Mesodermal cell (in vitro differentiated cells): ENCODE measurements at regions not wholly inside any gene's neighbourhood (a gene's known extent, or its start where the extent isn't known, plus 50 kb on each side); places are given as distances from the start of the nearest gene placed in this dataset.

Experiments used
- H3K27ac ChIP-seq: 2 replicates; pipeline ENCODE4 v1.7.0; 2013; ENCODE audit warnings: mild to moderate bottlenecking, low read depth, low read length, moderate library complexity; ENCODE audit not compliant: severe bottlenecking
- H3K36me3 ChIP-seq: 2 replicates; pipeline ENCODE4 v1.7.1; 2013; ENCODE audit warnings: mild to moderate bottlenecking, low read length, moderate library complexity; ENCODE audit not compliant: control insufficient read depth, insufficient read depth
- H3K4me1 ChIP-seq: one replicate; pipeline ENCODE4 v1.7.1; 2013; ENCODE audit warnings: mild to moderate bottlenecking, low read length; ENCODE audit not compliant: insufficient read depth, control insufficient read depth, poor library complexity, severe bottlenecking
- H3K4me3 ChIP-seq: 2 replicates; pipeline ENCODE4 v1.7.0; 2013; ENCODE audit warnings: low read length, control low read depth, mild to moderate bottlenecking; ENCODE audit not compliant: insufficient read depth, poor library complexity, severe bottlenecking; ENCODE audit errors: extremely low read depth
- H3K9me3 ChIP-seq: 2 replicates; pipeline ENCODE4 v1.7.1; 2013; ENCODE audit warnings: mild to moderate bottlenecking, low read length, moderate library complexity; ENCODE audit not compliant: control insufficient read depth
- WGBS, 2 experiments: methylation state at CpG; one replicate each; pipeline ENCODE4 v1.1.5; 2013; ENCODE audit warnings: missing lambda C conversion rate in 2 of 2; ENCODE audit not compliant: insufficient coverage in 2 of 2; 5-methylcytosine and 5-hydroxymethylcytosine counted together

- H3K36me3 ChIP-seq, result peaks cover 12% of the 10 kb centered on the region
- H3K27ac ChIP-seq, result no peak overlapping the region
- no peaks in the 10 kb centered on the region for H3K9me3 ChIP-seq
- no peak overlapping the region for H3K4me3 ChIP-seq
- peaks cover 29% of the 10 kb centered on the region for H3K4me1 ChIP-seq
- WGBS, 2 experiments, result 93% methylated on average over 15 to 18 of the region's 19 CpGs
These were observed 79.2 kb upstream of the CIBAR2 start for GRCh38 chr16:85191341-85191965.

DNA sequence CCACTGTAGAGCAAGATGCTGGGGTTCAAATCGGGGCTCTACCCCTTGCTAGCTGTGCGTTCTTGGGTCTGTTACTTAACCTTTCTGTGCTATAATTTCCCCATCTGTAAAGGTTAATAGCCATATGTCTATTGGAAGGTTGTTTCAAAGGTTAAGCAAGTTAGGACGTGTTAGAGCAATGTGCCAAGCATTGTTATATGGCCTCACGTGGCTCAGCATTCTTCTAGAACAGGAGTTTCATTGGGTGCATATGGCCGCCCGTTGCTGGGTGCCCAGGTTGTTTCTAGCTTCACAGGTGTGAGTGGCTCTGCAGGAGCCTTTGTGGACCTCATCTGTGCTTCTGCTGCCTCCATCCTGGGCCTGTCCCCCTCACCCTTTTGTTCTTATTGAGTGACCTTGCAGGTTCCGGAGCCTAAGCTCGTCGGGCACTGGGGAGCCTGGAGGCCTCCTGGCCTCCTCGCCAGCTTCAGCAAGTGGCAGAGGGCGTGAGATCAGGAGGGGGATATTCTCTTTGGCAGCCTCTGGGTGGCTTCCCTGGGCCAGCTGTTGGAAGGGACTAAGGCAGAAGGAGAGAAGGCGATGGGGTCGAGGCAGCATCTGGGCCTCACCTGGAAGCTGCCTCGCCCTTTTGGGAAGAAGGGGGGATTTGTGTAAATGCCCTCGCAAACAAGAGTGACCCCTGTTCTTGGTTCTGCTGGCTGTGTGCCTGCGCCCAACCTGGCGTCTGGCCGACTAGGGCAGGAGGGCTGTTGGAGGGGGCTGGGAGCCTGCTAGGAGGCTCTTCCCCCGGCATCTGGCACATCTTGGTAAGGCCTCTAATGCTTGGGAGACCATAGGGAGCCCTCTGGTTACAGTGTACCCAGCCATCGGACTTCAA is 80.2 kb upstream of the CIBAR2 start:
- H3K27ac ChIP-seq, result no peak overlapping the region
- 88 to 94% methylated on average over 14 to 18 of the region's 20 CpGs for WGBS, 2 experiments
- H3K4me3 ChIP-seq, result no peak overlapping the region
- H3K4me1 ChIP-seq, result peaks cover 18% of the 10 kb centered on the region
- peaks cover 12% of the 10 kb centered on the region for H3K36me3 ChIP-seq
- no peaks in the 10 kb centered on the region for H3K9me3 ChIP-seq

GRCh38 chr16:85193115-85193493 is 80.8 kb upstream of the CIBAR2 start:
- Histone ChIP-seq H3K9me3 (no peaks in the 10 kb centered on the region), H3K4me3 (no peak overlapping the region), H3K36me3 (peaks cover 6% of the 10 kb centered on the region), H3K4me1 (peaks cover 20% of the 10 kb centered on the region), H3K27ac (no peak overlapping the region)
- WGBS, 2 experiments, result 90 to 100% methylated on average over 5 of the region's 6 CpGs

GRCh38 chr16:85193876-85194275 is 81.6 kb upstream of the CIBAR2 start:
- Histone ChIP-seq H3K4me1 (peaks cover 26% of the 10 kb centered on the region), H3K4me3 (no peak overlapping the region), H3K27ac (no peak overlapping the region), H3K9me3 (no peaks in the 10 kb centered on the region), H3K36me3 (peaks cover 3% of the 10 kb centered on the region)
- WGBS, 2 experiments, result 98 to 99% methylated on average over 17 of the region's 17 CpGs

DNA sequence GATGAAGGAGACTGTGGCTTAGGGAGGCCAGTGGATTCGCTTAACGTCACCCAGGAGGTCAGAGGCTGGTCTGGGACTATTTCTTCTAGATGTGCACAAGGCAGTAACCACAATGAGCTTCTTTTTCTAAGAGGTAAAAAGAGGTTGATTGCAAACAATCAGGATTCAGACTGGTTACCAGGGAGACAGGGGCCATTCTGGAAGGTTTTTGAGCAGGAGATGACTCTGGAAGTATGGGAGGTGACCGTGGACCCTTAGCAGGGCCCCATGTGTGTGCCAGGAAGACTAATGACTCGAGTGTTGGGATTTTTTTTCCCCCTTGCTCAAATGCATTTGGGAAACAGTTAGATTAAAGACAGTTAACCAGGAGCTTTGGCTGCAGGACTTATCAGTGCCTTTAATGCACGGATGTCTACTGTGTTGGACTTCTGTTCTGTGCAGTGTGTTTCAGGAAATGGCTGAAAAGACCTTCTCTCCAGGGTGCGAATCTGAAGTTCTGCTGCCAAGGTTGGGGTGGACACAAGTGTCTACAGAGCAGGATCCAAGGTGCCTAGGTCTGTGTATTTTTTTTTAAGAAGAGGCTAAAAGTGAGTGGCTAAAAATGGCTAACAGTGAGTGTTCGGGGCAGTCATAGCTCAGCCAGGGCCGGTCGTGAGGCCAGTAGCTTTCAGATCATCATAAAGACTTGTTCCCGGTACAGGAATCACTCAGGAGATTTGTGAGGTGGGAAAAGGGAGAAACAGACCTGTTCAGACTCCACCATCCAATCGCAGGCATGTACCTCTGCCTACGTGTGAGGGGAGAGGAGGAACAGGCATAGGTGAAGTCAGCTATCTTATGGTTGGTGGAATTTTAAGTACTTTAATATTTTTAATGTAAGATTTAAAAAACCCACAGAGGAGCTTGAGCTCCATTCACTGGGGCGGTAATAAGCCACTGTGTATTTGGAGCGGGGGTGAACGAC is 82.3 kb upstream of the CIBAR2 start:
- WGBS, 2 experiments, result 96 to 97% methylated on average over 12 of the region's 15 CpGs
- no peak overlapping the region for H3K4me3 ChIP-seq
- no peaks in the 10 kb centered on the region for H3K9me3 ChIP-seq
- H3K4me1 ChIP-seq, result peaks cover 30% of the 10 kb centered on the region
- no peak overlapping the region for H3K27ac ChIP-seq
- peaks cover 5% of the 10 kb centered on the region for H3K36me3 ChIP-seq

- H3K36me3 ChIP-seq, result peaks cover 2% of the 10 kb centered on the region
- H3K4me3 ChIP-seq, result no peak overlapping the region
- 87 to 92% methylated on average over 7 to 8 of the region's 8 CpGs for WGBS, 2 experiments
- H3K27ac ChIP-seq, result no peak overlapping the region
- peaks cover 36% of the 10 kb centered on the region for H3K4me1 ChIP-seq
- no peaks in the 10 kb centered on the region for H3K9me3 ChIP-seq
These were observed 83.0 kb upstream of the CIBAR2 start for GRCh38 chr16:85195271-85195647.

DNA sequence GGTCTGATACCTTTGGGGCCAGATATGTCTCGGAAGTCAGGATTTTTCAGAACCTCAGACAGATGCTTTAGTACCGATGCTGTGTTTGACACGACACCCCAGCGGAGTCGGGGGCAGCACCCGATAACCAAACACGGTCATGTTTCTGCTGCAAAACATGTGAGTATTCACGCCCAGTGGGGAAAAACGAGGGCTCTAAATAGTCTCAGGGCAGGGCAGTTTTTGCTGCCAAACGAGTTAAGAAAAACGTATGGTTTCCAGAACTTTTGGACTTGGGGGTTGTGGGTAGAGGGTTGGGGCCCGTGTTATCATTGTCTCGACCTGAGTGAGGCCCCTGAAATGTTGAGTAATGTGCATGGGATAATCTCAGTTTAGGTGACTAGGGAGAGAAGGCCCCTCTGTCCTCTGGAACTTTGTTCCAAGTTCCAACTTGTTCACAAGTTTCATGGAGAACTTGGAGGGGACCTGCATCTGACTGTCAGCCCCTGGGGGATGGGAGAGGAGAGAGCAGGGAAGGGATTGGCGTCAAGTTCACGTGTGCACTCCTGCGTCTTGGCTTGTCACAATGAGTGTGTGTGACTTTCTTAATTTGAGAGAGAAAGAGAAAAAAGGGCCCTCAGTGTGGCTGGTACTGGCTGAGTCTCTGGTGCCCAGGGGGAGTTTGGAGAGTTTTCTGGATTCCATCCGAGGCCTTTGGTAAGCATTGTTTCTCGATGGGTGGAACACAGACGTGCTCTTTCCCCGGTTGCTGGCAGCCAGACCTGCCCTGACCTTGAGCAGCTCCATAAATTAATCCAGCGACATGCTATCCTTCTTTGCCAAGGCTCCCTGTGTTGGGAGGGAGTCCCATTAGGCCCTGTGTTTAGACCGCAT is 83.9 kb upstream of the CIBAR2 start:
- Histone ChIP-seq H3K27ac (no peak overlapping the region), H3K9me3 (no peaks in the 10 kb centered on the region), H3K36me3 (peaks cover 2% of the 10 kb centered on the region), H3K4me1 (peaks cover 39% of the 10 kb centered on the region), H3K4me3 (no peak overlapping the region)
- 87 to 92% methylated on average over 21 to 22 of the region's 22 CpGs for WGBS, 2 experiments

GRCh38 chr16:85196976-85197375 is 84.7 kb upstream of the CIBAR2 start:
- H3K4me1 ChIP-seq, result peaks cover 46% of the 10 kb centered on the region
- peaks cover 2% of the 10 kb centered on the region for H3K36me3 ChIP-seq
- H3K27ac ChIP-seq, result no peak overlapping the region
- H3K9me3 ChIP-seq, result no peaks in the 10 kb centered on the region
- 89 to 95% methylated on average over 9 to 13 of the region's 13 CpGs for WGBS, 2 experiments
- no peak overlapping the region for H3K4me3 ChIP-seq

- no peak overlapping the region for H3K4me3 ChIP-seq
- H3K36me3 ChIP-seq, result peaks cover 2% of the 10 kb centered on the region
- H3K9me3 ChIP-seq, result no peaks in the 10 kb centered on the region
- 96% methylated on average over 19 to 22 of the region's 22 CpGs for WGBS, 2 experiments
- no peak overlapping the region for H3K27ac ChIP-seq
- peaks cover 54% of the 10 kb centered on the region for H3K4me1 ChIP-seq
These were observed 85.6 kb upstream of the CIBAR2 start for GRCh38 chr16:85197611-85198566.
